RWPE1 (cell line): ENCODE measurements at regions not wholly inside any gene's neighbourhood (a gene's known extent, or its start where the extent isn't known, plus 50 kb on each side); places are given as distances from the start of the nearest gene placed in this dataset.

Experiments
- CTCF ChIA-PET: fragments of 350-600 bp; sonication (Branson Sonifier 250); formaldehyde crosslinking; extraction: SDS; loops from one replicate; lab custom pipeline; 2021; lab: Yijun Ruan, JAX
- POLR2A ChIA-PET: fragments of 400-600 bp; formaldehyde crosslinking; extraction: SDS; loops from one replicate; lab custom pipeline; 2020; ENCODE audit warnings: antibody characterized with exemption; ENCODE audit not compliant: low non-redundant PET; lab: Yijun Ruan, JAX
- DNase-seq: peaks from one replicate; pipeline ENCODE4 v3.0.0; 2012; ENCODE audit warnings: low spot score
- H3K27ac ChIP-seq: fragments of 450-650 bp; 2 replicates; pipeline ENCODE4 v1.5.1; 2017
- CTCF ChIP-seq: fragments of 450-650 bp; conservative IDR thresholded peaks from 2 replicates; pipeline ENCODE4 v1.5.1; 2017; ENCODE audit warnings: low read depth, mild to moderate bottlenecking

- no peak for TF ChIP-seq CTCF
- CTCF ChIA-PET = no interaction called here
Measured at GRCh38 chr1:62370594-62370993, 51.4 kb upstream of the KANK4 start.

GRCh38 chr1:62371375-62371774 is 52.1 kb upstream of the KANK4 start:
- POLR2A ChIA-PET = no interaction called here
- no peak overlapping the region for H3K27ac ChIP-seq
- TF ChIP-seq CTCF = no peak
- CTCF ChIA-PET = interaction anchor here (0.6 to 1.0 kb wide), 3 partner anchors 11 to 1166 kb away, joined by 4 to 6 read pairs (median 4); no protein-coding TSS in a partner anchor
- DNase-seq = no peak

More at GRCh38 chr1:62370594-62370993, 51.4 kb upstream of the KANK4 start:
- no peak for DNase-seq
- H3K27ac ChIP-seq = no peak overlapping the region
- POLR2A ChIA-PET = no interaction called here

- H3K27ac ChIP-seq = no peak overlapping the region
- POLR2A ChIA-PET = no interaction called here
- CTCF ChIA-PET = no interaction called here
Measured at GRCh38 chr1:62373221-62373620, 54.0 kb upstream of the KANK4 start.

GRCh38 chr1:62377043-62377562 is 57.9 kb upstream of the KANK4 start:
- ChIA-PET CTCF (interaction anchor here (0.6 kb wide), 2 partner anchors 76 to 465 kb away, joined by 3 to 6 read pairs; no protein-coding TSS in a partner anchor), POLR2A (no interaction called here)
- no peak overlapping the region for H3K27ac ChIP-seq
- no peak for TF ChIP-seq CTCF
- DNase-seq = no peak

More at GRCh38 chr1:62373221-62373620, 54.0 kb upstream of the KANK4 start:
- TF ChIP-seq CTCF = no peak
- no peak for DNase-seq

- H3K27ac ChIP-seq = no peak overlapping the region
- ChIA-PET POLR2A (no interaction called here), CTCF (no interaction called here)
- no peak for TF ChIP-seq CTCF
- no peak for DNase-seq
Measured at GRCh38 chr1:62380181-62380580, 56.7 kb upstream of the USP1 start.

- H3K27ac ChIP-seq = no peak overlapping the region
- CTCF ChIA-PET = interaction anchor here (0.7 to 1.2 kb wide), 3 partner anchors 10 to 439 kb away, joined by 3 to 4 read pairs (median 3); no protein-coding TSS in a partner anchor
- DNase-seq = no peak
- no peak for TF ChIP-seq CTCF
- POLR2A ChIA-PET = no interaction called here
Measured at GRCh38 chr1:62381831-62382657, 54.8 kb upstream of the USP1 start.
